HG03520 (cell line): ENCODE measurements at regions not wholly inside any gene's neighbourhood (a gene's known extent, or its start where the extent isn't known, plus 50 kb on each side); places are given as distances from the start of the nearest gene placed in this dataset.
"Not testable (repeated sequence)": the region's sequence is repeated elsewhere in the genome, so short reads cannot be mapped to it uniquely, and the experiment has no call there.

Experiments used
- ATAC-seq: cut with Tn5 transposase; IDR thresholded peaks from one replicate; pipeline ENCODE4 v1.9.1; 2021; ENCODE audit warnings: mild to moderate bottlenecking, moderate library complexity; ENCODE audit not compliant: unreplicated experiment

GRCh38 chr6:122220254-122220653 is 179.2 kb upstream of the HSF2 start:
- ATAC-seq: no peak

GRCh38 chr6:122222761-122223160 is 176.7 kb upstream of the HSF2 start:
- no peak for ATAC-seq

DNA sequence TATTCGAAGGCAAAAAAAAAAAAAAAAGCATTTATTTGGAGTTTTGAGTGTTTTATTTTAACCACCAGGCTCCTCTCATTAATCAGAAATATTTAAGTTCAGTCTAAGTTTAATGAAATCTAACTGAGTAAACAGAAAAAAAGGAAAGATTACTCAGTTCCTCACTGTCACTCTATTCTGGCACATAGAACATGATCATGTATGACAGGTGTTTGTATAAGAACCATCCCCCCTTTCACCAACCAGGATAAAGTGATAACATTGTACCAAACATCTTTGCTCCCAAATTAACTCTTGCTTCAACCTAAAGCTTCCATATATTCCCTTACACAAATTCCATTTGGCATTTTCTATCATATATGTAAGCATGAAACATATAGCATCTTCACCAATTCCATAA is 176.2 kb upstream of the HSF2 start:
- no peak for ATAC-seq

DNA sequence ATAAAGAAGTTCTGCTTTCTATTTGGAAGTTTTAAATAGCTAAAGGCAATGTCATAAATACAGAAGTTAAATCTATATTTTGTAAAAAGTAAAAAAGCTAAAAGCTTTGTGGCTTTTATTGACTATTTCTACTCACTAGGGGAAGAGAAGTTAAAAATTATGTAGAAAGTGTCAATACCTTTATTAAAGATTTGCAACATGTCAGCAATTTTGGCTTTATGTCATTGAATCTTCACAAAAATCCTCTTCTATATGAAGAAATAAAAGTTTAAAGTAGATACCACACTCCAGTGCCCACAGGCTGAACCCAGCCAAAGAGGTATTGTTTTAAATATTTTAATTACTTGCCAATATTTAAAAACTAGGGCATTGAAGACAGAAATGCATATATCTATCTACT is 160.6 kb upstream of the HSF2 start:
- no peak for ATAC-seq

GRCh38 chr6:122246906-122247658 is 152.4 kb upstream of the HSF2 start:
- no peak for ATAC-seq

DNA sequence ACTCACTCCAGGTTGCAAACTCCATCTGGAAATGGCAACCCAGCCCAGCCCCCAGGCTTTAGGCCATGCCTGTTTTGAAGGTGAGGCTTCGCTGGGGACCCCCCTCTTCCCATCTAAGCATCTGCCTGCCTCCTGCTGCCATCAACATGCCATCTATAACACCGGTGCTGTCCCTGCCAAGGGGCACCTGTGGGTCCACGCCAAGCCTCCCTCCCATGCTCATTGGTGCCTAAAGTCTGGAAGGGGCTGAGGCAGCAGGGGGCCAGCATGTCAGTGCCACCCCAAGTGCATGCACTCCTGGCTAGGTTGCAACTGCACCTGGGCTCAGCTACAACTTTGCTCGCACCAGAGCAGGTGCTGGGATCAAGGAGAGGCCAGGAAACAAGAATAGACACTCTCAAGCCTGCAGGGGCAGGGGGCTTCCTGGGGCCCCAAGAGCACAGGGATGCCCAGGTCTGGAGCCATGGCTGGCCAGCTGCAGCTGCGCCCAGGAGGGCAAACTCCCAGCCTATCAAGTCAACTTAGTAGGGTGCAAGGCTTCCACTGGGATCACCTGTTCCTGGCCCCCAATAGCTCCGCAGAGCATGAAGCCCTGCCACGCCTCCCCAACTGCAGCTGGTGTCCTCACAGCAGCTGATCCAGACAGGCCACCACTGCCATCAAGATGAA is 151.3 kb upstream of the HSF2 start:
- ATAC-seq: no peak

DNA sequence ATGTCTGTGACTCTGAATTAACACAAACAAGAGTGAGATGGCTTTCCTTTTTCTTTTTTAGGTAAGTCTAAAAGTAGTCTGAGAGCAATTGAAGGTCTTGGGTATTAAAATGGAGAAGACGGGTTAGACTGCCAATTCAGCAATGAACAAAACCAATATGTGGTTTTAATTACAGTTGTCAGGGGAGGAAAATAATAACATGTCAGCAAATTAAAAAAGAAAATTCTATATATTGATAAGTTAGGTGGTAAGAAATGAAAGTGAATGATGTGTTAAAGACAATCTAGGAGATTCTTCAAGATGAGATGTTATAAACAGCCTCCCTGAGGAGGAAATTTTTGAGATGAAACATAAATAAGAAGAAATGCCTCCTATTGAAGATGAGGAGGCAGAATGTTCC is 150.6 kb upstream of the HSF2 start:
- ATAC-seq: no peak

- no peak for ATAC-seq
Measured at GRCh38 chr6:122258839-122259238, 140.6 kb upstream of the HSF2 start.

DNA sequence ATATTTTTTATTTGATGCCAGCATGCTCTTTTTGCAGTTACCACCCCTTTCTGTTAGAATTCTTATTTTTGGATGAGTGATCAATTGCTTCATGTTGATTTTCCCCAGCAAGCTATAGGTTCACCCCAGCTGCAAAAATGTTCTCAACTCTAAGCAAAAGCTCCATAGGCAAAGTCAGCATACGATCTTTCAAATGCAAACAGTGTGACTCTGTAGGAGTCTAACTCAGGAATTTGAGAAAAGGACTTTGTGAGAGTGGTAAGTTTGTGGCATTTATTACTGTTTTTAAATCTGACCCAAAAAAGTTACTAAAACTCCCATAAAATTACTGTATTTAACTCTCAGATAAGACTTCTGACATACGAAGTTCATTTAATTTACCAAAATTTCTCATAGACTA is 134.9 kb upstream of the HSF2 start:
- ATAC-seq: no peak

- ATAC-seq: no peak
Measured at GRCh38 chr6:122265755-122266154, 133.7 kb upstream of the HSF2 start.

GRCh38 chr6:122268394-122268793 is 131.1 kb upstream of the HSF2 start:
- no peak for ATAC-seq

DNA sequence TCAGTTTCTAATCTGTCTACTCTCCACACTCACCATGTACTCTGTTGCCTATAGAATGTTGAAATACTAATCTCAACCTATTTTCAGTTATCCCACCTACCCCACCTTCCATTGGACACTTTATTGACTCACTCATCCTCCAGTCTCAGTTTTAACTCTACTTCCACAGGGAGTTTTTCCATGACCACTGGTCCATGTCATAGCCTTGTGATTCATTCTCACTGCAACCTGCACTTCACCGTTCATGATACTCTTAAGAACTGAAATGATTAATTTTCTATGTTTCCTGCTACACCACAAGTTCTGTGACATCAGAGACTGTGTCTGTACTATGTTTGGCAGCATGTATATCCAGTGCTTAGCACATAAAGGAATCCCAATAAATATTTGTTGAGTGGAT is 122.8 kb upstream of the HSF2 start:
- ATAC-seq: no peak

GRCh38 chr6:122280105-122281021 is 119.1 kb upstream of the HSF2 start:
- ATAC-seq: not testable (repeated sequence)

GRCh38 chr6:122283884-122284283 is 115.6 kb upstream of the HSF2 start:
- no peak for ATAC-seq

- no peak for ATAC-seq
Measured at GRCh38 chr6:122284848-122285247, 114.6 kb upstream of the HSF2 start.

- no peak for ATAC-seq
Measured at GRCh38 chr6:122285292-122285913, 114.0 kb upstream of the HSF2 start.

DNA sequence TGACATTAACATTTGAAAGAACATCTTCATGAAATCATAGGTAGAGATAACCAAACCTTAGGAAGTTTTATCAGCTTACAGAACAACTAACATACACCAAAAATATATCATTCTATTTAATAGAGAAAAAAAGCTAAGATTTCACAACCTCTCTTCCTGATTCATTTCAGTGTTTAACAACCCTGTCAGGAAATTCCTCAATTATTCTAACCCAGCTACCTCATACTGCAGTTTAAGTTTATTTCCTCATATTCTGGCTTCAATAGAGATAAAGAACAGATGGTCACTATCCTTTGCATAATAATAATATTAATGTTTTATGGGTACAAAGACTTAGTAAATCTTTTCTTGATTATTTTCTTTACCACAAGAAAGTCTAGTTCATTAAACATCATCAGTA is 112.9 kb upstream of the HSF2 start:
- no peak for ATAC-seq

DNA sequence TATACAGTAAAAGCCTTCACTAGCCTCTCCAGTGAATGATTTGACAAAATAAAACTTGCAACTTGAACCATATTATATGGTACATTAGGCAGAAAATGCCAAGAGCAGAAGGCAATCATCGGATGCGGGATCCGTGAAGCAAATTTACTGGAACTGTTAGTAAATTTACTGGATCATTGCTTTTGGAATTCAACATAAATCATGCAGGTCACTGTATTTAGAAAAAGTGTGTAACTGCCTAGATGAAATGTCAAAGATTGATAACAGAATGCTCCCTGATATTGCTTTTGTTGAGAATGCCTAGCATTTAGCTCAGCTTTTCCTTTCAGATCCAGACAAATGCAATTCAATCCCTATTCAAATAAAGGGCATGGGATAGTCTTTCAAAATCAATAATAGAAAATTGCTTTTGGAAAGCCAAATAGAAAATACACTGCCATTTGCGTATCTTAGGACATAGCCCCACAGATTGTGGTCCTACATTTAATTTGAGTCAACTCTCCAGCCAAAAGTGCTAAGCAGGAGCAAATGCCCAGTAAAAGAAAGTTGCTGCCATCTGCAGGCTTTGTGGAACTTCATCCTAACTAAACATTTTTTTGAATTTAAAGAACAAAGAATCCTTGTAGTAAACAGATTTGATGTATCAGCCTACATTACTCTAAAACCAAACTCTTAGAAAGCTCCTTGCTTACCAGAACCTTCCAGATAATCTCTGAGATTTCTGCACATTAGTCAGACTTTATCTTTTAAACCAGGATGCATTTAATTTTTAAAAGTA is 109.5 kb upstream of the HSF2 start:
- no peak for ATAC-seq

GRCh38 chr6:122297010-122297409 is 102.4 kb upstream of the HSF2 start:
- ATAC-seq: no peak

GRCh38 chr6:122302067-122302466 is 97.4 kb upstream of the HSF2 start:
- ATAC-seq: no peak
